ENCODE measurements at regions not wholly inside any gene's neighbourhood (a gene's known extent, or its start where the extent isn't known, plus 50 kb on each side); places are given as distances from the start of the nearest gene placed in this dataset.

GRCh38 chr5:171635028-171635427, 150.6 kb upstream of the SMIM23 start:
- no peak overlapping the region for H3K4me3 ChIP-seq (ENCODE audit: low read length)
- no peak for DNase-seq (ENCODE audit: low read depth)
- TF ChIP-seq, protein P1, sequence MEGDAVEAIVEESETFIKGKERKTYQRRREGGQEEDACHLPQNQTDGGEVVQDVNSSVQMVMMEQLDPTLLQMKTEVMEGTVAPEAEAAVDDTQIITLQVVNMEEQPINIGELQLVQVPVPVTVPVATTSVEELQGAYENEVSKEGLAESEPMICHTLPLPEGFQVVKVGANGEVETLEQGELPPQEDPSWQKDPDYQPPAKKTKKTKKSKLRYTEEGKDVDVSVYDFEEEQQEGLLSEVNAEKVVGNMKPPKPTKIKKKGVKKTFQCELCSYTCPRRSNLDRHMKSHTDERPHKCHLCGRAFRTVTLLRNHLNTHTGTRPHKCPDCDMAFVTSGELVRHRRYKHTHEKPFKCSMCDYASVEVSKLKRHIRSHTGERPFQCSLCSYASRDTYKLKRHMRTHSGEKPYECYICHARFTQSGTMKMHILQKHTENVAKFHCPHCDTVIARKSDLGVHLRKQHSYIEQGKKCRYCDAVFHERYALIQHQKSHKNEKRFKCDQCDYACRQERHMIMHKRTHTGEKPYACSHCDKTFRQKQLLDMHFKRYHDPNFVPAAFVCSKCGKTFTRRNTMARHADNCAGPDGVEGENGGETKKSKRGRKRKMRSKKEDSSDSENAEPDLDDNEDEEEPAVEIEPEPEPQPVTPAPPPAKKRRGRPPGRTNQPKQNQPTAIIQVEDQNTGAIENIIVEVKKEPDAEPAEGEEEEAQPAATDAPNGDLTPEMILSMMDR (IDR thresholded peaks at IDR 0.05; ENCODE audit: insufficient read depth, low read depth, low read length, missing control alignments), result no peak

- TF ChIP-seq, protein P1 (IDR thresholded peaks at IDR 0.05; ENCODE audit: insufficient read depth, low read depth, low read length, missing control alignments), result no peak
- no peak overlapping the region for H3K4me3 ChIP-seq (ENCODE audit: low read length)
- no peak for DNase-seq (ENCODE audit: low read depth)
These were observed 149.9 kb upstream of the SMIM23 start for GRCh38 chr5:171635561-171636245.

- TF ChIP-seq, protein P1 (IDR thresholded peaks at IDR 0.05; ENCODE audit: insufficient read depth, low read depth, low read length, missing control alignments), result no peak
- no peak overlapping the region for H3K4me3 ChIP-seq (ENCODE audit: low read length)
- DNase-seq (ENCODE audit: low read depth), result no peak
These were observed 147.8 kb upstream of the SMIM23 start for GRCh38 chr5:171637811-171638210.

DNA sequence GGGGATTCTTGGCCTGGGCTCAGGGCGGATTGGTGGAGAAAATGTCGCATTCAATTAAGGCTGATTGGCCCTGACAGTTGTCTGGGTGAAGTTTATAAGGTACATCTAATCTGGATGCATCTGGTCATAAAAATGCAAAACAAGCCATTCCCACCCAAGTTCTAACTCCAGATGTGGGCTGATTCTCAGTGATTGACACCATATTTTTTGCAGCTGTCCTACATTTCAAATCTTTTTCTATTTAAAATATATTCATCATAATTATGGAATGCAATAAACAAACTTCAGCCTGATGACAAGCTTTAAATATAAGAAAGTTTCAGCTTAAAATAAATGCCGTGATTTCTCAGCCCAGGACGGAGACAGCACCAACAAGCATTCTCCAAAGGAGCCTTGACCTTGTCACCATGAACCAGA, 146.4 kb upstream of the SMIM23 start:
- no peak for DNase-seq (ENCODE audit: low read depth)
- no peak overlapping the region for H3K4me3 ChIP-seq (ENCODE audit: low read length)
- TF ChIP-seq, protein P1 (IDR thresholded peaks at IDR 0.05; ENCODE audit: insufficient read depth, low read depth, low read length, missing control alignments), result no peak

DNA sequence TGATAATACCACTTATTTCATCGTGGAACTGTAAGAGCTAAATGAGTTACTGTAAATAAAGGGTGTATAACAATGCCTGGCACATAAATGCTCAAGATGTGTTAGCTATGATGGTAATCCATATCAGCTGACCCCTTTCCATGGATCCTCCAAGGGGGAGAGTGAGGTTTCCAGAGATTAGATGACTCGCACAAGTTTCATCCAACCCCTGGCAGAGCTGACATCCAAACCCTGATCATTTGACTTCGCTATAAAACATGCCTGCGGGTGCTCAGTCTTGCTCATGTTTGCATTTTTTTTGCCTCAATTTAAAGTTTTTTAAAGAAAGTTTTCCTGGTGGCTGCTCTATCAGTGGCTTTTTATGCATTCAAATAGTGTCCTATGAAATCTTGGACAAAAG, 145.7 kb upstream of the SMIM23 start:
- TF ChIP-seq, protein P1 (IDR thresholded peaks at IDR 0.05; ENCODE audit: insufficient read depth, low read depth, low read length, missing control alignments), result no peak
- no peak overlapping the region for H3K4me3 ChIP-seq (ENCODE audit: low read length)
- no peak for DNase-seq (ENCODE audit: low read depth)

DNA sequence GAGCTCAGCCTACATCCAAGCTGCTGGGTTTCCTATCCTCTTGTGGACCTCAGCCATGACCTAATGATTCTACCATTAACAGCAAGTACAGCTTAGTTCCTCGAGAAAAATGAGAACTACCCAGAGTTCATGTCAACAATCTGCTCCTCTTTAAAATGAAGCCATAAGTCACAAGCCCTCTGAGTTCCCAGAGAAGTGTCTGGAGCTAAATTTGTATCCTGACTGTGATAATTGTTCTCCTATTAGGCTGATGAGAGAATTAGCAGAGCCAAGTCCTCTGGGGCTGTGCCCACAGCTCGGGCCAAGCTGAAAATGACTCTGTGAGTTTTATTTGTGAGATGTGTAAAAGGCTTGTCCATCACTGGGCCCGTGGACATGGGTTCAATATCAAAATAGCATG, 145.1 kb upstream of the SMIM23 start:
- TF ChIP-seq, protein P1 (IDR thresholded peaks at IDR 0.05; ENCODE audit: insufficient read depth, low read depth, low read length, missing control alignments), result no peak
- no peak for DNase-seq (ENCODE audit: low read depth)
- H3K4me3 ChIP-seq (ENCODE audit: low read length), result no peak overlapping the region

DNA sequence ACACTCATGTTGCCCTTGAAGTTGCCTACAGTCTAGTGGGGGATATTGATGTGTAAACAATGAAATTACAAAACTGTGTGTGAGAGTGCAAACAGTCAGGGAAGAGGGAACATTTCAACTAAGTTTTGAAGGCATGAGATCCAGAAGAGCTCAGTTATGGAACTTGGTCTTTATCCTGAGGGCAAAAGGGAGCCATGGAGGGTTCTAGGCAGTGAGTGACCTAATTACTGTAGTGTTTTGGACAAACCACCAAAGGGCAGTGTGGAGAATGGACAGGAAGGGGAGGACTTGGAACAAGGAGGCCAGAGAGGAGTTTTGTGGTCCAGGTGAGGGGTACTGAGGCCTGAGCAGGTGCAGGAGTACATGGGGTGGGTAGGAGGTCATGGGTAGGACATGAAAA, 143.7 kb upstream of the SMIM23 start:
- DNase-seq (ENCODE audit: low read depth), result no peak
- no peak overlapping the region for H3K4me3 ChIP-seq (ENCODE audit: low read length)
- TF ChIP-seq, protein P1 (IDR thresholded peaks at IDR 0.05; ENCODE audit: insufficient read depth, low read depth, low read length, missing control alignments), result no peak

Data from epithelial cell of esophagus (primary cell).